ENCODE measurements at regions not wholly inside any gene's neighbourhood (a gene's known extent, or its start where the extent isn't known, plus 50 kb on each side); places are given as distances from the start of the nearest gene placed in this dataset.
"Not testable (repeated sequence)": the region's sequence is repeated elsewhere in the genome, so short reads cannot be mapped to it uniquely, and the experiment has no call there.

DNA sequence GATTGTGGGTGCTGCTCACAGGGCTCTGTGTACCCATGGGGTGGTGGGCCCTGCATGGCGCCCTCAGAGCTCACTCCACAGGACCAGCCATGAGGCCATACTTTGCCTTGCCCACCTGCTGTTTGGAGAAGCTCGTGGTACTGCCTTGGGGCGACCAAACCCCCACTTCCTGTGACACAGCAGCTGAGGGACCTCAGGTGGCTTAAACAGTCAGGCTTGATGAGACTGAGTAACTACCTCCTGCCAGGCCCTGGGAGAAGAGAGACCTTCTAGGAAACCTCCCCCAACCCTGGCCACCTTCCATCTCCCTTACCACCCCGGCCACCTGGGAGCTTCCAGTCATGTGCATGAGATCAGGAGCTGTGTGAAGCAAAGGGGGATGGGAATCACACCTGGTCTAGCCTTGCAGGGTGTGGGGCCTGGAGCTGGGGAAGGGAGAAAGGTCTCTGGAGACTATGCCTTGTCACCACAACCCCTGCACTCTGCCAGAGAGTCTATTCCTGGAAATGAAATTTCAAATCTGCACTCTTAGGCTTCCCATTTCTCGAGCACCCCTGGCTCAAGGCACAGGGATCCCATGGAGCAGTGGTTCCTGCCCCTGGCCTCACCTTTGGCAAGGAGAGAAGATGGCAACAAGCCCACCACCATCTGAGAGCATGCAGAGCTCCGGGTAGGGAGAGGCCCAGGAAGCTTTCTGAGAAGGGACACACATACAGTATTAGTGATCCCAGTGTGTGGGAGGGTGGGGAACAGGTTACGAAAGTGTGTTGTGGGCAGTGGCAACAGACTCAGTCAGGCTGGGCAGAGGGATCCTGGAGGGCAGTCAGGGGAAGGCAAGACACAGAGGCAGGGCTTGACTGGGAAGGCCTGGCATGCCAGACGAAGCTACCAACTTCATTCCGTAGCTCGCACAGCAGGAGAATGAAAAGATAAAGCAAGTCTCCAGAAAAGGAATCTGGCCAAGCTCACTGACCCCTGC lies 125.0 kb downstream of the URI1 start:
- DNase-seq (ENCODE audit: low read depth in 3 of 3) = no peak

DNA sequence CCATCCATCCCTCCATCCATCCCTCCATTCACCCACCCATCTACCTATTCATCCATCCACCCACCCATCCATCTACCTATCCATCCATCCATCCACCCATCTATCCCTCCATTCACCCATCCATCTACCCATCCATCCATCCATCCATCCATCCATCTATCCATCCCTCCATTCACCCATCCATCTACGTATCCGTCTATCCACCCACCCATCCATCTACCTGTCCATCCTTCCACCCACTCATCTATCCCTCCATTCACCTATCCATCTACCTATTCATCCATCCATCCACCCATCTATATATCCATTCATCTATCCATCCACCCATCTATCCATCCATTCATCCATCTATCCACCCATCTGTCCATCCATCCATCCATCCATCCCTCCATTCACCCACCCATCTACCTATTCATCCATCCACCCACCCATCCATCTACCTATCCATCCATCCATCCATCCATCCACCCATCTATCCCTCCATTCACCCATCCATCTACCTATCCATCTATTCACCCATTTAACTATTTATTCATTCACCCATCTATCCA lies 126.0 kb downstream of the URI1 start:
- DNase-seq (ENCODE audit: low read depth in 3 of 3) = not testable (repeated sequence)

DNA sequence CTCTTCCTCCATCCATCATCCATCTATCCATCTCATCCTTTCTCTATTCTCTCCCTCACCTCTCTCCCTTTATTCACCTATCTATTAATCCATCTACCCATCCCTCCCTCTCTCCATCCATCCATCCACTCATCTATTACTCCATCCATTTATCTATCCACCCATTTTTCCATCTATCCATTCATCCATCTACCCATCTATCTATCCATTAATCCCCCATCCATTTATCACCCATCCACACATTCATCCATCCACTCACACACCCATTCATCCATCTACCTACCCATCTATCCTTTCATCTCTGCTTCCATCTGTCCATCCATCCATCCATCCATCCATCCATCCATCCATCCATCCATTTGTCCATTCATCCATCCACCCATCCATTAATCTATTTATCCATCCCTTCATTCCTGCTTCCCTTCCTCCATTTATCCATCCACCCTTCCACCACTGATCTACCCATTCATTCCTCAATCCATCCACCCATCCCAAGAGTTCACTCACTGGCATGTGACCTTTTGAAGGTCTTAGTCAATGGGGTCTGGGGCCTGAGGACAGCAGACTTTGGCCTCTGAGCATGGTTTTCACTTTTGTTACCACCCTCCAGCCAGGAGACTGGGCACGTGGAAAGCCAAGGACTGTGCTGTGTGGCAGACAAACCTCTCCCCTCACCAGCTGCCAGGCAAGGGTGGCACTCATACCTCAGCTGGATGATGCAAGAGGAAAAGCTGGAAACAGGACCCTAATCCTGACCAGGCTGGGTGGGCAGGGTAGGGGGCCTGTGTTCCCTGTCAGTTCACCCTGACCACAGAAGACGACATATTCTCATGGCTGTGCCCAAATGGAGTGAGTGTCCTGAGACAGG lies 126.7 kb downstream of the URI1 start:
- no peak for DNase-seq (ENCODE audit: low read depth in 3 of 3)

DNA sequence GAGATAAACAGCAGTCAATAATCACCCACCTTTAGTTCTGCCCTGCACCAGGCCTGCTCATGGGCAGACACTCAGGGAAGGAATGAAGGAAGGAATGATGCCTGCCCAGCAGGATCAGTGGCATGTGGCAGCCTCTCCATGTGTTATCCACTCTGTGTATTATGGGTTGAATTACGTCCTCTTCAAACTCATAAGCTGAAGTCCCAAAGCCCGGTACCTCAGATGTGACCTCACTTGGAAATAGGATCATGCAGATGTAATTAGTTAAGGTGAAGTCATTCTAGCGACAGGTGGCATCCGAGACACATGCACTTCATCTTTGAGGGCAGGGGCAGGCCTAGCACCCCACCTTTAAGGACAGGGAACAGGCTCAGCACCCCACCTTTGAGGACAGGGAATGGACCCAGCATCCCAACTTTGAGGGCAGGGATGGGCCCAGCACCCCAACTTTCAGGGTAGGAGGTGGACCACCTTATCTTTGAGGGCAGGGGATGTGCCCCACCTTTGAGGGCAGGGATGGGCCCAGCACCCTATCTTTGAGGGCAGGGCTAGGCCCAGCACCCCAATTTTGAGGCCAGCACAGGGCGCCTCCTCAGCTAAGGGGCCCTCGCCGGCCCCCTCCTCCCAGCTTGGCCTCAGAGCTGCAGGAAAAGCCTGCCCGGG lies 127.6 kb downstream of the URI1 start:
- no peak for DNase-seq (ENCODE audit: low read depth in 3 of 3)

DNA sequence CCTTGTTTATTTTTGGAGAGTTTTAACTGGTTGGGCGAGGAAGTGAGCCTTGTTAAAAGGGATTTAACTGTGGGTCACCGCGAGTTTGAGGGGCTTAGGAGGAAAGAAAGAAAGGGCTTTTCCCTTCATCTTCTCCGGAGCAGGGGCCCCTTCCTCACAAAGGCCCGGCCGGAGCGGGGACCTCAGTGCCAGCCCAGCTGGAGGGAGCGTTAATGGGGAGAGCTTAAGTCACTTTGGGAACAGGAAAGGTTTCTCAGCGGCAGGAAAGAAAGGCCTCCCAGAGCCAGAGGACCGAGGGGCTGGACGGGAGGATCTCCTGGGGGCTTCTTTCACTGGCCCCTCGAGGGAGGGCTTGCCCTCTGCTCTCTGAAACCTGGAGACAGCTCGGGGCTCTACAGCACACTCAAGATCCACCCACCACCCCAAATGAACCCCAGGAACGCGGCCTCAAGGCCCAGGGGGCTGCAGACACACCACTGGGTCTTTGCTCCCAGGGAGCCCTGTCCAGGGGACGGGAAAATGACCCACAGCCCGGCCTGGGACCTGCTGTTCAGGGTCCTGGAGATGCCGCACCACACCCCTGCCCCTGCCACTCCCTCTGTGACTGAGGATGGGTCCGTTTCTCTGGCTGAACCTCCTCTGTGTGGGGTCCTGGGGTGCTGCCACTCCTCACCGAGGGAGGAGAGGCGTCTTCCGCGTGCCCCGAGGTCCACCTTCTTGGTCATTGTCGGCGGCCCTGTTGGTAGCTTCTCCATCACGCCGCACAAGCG lies 128.3 kb downstream of the URI1 start:
- DNase-seq (ENCODE audit: low read depth in 3 of 3) = no peak

DNA sequence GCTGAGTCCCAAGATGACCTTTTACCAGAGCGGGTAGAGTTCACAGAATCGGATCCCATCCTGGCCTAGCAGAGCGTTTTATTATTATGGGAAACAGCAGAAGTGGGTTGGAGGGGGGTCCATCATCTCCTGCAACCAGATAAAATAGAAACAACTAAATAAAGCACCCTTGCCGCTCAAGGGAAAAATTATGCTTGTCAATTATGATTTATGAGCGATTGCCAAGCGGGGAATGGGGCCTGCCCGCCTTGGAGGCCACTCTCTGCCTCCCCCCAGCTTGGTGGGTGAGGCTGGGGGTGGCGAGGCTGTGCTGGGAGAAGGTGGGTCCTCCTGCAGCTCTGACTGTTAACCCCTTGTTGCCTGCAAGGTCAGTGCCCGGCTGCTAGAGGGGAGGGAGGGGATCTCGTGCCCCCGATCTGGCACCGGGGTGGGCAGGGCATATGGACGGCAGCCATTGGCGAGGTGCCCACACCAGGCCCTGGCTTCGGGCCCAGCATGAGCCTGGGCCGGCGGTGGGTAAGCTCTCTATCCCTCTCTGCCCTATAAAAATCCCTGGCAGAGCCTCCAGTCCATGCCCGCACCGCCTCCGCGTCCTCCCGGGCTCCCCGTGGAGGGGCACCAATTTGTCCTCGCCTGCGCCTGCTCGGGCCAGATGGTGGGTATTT lies 129.1 kb downstream of the URI1 start:
- DNase-seq (ENCODE audit: low read depth in 3 of 3) = no peak

DNA sequence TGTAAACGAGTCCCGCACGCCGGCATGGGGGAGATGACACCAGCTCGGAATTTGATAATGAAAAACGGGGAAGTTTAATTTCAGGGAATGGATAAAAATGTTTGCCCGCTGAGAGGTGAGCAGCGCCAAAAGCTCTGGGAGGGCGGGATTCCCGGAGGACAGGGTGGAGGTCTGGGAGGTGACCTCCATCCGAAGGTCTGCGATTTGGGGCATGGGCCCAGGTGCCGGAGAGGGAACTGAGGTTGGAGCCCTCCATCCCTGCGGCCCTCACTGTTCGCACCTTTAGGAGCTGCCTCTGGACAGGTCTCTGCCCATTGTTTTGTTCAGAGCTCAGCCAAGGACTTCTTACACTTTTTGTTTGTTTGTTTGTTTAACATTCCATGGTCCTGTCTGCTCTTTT lies 129.8 kb downstream of the URI1 start:
- DNase-seq (ENCODE audit: low read depth in 3 of 3) = no peak

DNA sequence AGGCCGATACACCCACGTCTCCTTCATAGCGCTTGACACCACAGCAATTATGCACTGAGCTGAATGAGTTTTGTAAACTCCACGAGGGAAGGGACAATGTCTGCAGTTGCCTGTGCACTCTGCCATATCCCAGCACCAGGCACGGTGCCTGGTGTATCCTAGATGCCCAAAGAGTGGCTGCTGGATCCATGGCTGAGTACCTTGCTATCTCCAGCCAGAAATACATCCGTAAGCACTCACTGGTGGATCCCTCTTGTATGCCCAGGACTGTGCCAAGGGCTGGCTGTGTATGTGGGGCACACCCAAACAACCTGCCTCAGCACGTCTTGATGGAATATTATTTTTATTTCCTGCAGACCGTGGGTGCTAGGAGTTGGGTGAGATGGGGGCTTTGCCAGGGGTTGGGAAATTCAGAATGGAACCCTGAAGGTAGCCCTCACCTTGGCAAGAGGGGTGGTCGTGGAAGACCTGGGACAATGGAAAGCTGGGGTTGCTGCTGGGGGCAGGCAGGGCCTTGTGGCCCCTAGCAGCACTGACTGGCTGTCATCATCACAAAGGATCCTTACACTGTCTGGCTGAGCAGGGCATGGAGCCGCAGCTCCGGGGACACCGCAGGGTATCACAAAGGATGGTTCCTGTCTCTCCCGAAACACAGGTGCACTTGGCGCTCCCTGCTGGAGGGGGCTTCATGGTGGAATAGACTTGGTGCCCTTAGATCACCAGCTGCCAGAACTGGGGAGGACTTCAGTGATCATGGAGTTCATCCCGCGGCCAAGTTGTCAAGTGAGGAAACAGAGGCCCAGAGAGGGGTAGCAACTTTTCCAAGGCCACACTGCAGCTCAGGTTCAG lies 131.3 kb downstream of the URI1 start:
- DNase-seq (ENCODE audit: low read depth in 3 of 3) = no peak

DNA sequence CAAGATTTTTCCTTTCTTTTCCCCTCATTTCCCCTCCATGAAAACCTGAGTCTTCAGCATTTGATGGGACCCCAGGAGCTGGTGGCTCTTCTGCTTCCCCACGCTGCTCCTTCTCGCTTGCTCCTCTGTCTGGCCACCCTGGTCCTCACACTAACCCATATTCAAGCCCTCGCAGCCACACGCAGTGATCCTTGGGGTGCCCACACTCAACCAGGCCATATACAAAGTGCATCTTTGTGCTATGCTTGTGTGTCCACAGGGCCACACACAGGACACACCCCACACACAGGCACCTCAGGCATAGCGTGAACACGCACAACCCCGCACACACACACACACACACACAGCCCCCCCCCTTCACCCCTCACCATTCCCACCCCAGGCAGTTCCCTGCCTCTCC lies 132.1 kb downstream of the URI1 start:
- DNase-seq (ENCODE audit: low read depth in 3 of 3) = no peak

DNA sequence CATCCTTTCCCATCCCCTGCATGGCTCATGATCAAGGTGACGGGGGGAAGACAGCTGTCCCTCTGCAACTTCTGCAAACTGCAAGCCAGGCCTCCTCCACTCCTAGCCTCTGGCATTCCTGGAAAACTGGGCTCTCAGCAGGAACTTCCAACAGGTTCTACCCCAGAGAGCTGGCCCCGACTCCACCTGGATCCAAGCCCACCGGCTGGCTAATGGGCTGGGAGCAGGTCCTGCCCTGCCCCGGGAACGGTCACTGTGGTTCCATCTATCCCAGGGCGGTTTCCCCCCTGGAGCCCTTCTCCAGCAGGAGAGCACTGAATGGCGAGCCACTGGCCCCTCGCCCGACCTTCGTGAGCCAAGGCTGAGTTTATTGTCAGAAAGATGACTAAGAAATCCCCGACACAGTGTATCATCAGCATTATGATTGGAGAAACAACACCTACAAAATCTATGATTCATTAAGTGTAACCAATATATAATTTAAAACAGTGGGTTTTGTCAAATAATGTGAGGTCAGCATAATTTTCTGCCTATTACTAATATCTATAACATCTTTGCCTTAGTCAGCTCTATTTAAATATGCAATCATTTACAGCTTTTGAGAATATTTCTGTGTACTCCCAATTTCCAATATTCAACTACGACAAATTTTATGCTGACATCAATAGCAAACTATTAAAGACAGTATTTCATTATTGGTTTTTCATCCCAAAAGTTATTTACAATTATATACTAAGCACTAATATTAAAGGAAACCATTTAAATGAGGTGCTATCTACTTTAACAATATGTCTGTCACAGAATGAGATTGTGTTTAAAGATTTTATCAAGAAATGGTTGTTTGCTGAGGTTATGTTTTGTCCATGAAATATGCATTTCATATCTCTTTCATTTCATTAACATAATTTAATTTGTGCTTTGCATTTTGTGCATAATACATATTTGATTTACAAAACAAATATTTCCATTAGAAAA lies 133.0 kb downstream of the URI1 start:
- no peak for DNase-seq (ENCODE audit: low read depth in 3 of 3)

DNA sequence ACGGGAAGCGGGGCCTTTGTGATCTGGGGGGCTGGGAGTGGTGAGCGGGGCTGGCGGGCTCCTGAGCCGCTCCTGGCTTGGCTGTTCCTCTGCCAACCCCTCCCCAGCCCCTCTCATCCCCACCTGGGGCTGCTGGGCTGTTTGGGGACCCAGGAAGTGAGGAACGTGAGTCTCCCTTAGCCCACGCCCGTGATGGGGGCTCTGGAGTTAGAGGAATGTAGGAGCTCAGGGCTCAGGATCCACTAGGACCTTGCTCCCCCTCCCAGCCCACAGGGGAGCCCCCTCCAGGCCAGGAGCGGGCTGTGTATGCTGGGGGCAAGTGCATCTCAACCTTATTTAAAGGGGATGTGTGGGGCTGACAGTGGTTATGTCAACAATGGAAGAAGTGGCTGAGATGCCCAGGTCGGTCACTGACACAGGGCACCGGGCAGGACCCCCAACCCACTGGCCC lies 134.1 kb downstream of the URI1 start:
- DNase-seq (ENCODE audit: low read depth in 3 of 3) = no peak

DNA sequence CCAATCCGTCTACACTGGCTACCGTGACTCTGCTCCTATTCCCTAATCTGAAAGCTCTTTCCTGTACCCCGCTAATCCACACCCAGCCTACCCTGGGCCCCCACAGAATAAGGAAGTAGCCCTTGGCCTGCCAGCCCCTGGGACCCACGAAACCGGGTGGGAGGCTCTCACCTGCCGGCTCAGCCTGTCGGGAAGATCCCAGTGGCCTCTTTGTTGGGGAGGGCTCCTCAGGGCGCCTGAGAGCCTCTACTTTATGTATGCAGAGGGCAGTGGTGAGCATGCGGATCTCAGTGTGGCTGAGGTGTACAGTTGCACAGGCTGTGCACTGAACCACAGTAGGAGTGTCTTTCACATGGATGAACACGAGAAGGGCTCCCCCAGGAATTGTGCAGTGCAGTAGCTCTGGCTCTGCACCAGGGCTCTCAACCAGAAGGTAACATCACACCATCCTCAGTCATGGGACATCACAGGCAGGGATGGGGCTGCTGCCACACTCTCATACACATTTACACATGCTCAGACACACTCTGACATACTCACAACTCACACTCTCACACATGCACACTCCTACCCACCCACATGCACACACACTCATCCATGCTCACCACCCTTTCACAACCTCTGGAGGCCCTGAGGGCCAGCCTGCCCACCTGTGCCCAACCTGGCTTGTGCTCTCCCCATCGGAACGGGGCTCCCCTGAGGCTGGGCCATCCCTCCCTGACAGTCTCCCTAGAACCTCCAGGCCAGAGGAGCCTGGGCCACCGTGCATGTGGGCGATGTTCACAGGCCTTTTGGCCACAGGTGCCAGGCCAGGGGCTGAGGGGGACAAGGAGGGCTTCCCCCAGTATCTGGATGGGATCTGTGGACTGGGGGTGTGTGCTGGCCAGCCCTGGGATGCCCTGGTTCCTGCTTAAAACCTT lies 135.0 kb downstream of the URI1 start:
- DNase-seq (ENCODE audit: low read depth in 3 of 3) = no peak

DNA sequence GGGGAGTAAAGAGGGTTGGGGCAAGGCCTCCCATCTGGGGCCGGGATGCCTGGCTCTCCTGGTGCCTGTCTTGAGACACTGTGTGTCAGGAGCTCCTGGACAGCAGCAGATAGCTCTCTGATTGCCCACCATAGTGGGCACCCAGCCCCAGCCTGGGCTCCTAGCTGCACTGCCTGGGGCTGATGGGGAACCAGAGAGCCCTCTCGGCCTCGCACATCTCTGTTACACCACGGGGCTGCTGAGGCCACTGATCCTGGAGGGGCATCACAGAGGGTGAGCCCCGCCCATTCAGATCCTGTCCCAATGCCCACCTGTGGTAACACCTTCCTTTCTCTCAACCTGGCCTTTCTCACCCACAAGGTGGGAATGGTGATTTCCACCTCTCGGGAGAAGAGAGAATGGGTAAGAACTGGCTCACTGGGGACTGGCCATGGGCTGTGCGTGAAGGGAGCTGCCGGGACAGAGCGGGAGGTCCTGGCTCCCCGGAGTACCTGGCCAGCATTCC lies 135.9 kb downstream of the URI1 start:
- DNase-seq (ENCODE audit: low read depth in 3 of 3) = no peak

DNA sequence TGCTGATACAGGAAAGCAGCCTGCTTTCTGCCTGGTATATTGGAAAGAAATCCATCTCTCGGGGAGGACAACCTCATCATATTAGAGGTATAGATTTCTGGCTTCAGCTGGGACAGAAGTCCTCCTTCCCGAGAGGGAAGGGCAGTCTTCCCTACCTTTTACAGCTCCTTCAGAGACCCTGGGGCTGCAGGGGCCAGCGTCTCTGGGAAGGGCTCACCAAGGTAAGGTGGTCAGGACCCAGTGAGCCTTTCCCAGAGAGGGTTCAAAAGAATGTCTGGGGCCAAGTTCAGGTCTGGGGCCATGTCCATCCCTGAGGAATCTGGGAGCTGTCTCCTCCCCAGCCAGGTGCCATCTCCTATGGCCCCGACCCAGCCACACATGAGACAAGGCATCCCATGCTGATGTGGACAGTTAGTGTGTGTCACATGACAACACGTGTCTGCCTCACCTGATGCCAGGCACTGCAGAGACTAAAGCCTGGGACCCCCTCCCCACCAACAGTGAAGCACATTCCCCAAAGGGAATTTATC lies 136.4 kb downstream of the URI1 start:
- DNase-seq (ENCODE audit: low read depth in 3 of 3) = no peak

DNA sequence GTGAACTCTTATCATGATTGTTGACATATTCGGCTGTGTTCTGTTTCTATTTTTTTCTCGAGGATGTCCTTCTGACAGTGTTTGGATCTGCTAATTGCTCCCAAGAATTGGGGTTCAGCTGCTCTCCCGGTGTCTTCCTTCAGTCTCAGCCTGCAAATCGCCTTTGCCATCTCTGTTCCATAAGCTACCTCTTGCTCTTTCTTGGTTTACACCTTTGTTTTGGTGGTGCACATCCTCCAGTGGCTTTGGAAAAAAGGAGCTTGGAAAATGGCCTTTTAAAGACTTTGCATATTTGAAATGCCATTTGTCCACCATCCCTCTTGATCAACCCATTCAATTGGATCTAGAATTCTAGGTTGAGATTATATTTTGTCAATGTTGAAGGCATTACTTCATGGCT lies 137.2 kb downstream of the URI1 start:
- no peak for DNase-seq (ENCODE audit: low read depth in 3 of 3)

DNA sequence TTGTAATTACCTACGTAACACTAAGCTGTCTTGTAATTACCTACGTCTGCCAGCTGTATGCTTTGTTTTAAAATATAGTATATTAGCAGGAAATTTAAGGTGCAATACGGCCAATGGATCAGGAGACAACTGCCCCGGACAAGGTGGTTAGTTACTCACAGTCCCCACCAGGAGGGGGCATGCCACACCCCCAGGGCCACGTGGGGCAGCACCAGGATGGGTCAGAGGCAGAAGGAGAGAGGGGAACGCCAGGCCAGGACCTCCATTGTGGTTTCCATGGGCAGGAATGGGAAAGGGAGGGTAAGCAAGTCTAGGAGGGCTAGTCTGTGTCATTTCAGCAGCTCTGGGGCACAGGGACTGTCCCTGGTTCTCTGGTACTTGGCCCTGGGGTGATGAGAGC lies 140.1 kb downstream of the URI1 start:
- no peak for DNase-seq (ENCODE audit: low read depth in 3 of 3)

DNA sequence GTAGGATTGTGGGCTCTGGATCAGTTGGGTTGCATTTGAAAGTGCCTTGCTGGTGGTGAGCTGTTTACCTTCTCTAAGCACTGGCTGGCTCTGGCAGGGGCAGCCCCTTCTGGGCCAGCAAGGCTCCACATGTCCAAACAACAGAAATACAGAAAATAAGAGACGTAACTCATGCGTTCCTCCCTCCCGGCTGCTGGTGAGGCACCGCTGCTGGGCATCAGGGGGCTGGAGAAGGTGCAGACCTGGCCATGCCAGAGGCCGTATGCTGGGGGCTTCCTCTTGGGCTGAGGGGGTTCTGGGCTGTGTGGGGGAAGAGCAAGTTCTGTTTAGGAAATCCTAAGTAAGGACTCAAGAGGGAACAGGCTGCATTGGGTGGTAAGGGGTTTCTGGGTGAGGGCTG lies 140.6 kb downstream of the URI1 start:
- DNase-seq (ENCODE audit: low read depth in 3 of 3) = no peak
